GM12878 (cell line): ENCODE measurements at regions not wholly inside any gene's neighbourhood (a gene's known extent, or its start where the extent isn't known, plus 50 kb on each side); places are given as distances from the start of the nearest gene placed in this dataset.

Experiments used
- ATAC-seq: fragments of 200-7000 bp; cut with Tn5 transposase; 3 replicates; pipeline ENCODE4 v1.9.1; 2020; ENCODE audit warnings: mild to moderate bottlenecking, moderate library complexity
- BruUV-seq: library from RNA; stranded (reverse); fragments of 400-500 nt; replicated peaks from 2 replicates; lab custom pipeline; 2021; lab: Mats Ljungman, UMichigan
- CTCF ChIA-PET: fragments of 300-600 bp; sonication (Branson Sonifier 250); formaldehyde crosslinking; extraction: SDS; loops from one replicate; lab custom pipeline; 2021; ENCODE audit warnings: inconsistent platforms; lab: Yijun Ruan, JAX
- POLR2A ChIA-PET: fragments of 350-600 bp; formaldehyde crosslinking; extraction: SDS; loops from one replicate; lab custom pipeline; 2021; ENCODE audit warnings: inconsistent platforms; lab: Charles Lee
- RAD21 ChIA-PET: fragments of 300-600 bp; sonication (Branson Sonifier 250); formaldehyde crosslinking; loops from one replicate; lab custom pipeline; 2023; ENCODE audit warnings: antibody characterized with exemption; ENCODE audit not compliant: unreplicated experiment; lab: Charles Lee
- SMC1A ChIA-PET: fragments of 300-600 bp; sonication (Branson Sonifier 250); formaldehyde crosslinking; loops from one replicate; lab custom pipeline; 2023; ENCODE audit not compliant: unreplicated experiment, uncharacterized antibody; lab: Charles Lee
- DNase-seq: peaks from one replicate; pipeline ENCODE4 v3.0.0-alpha.2; 2011; ENCODE audit warnings: low read depth, low spot score
- FAIRE-seq: peaks from 3 replicates; lab custom pipeline; 2011; peaks lifted over from hg19 to GRCh38; lab: Jason Lieb, UNC
- H2AFZ ChIP-seq: 2 replicates; pipeline ENCODE4 v1.6.0; 2011; ENCODE audit warnings: low read depth, low read length, control low read depth; ENCODE audit not compliant: control insufficient read depth
- H3K27ac ChIP-seq: 2 replicates; pipeline ENCODE4 v1.5.1; 2011; ENCODE audit warnings: control low read depth; ENCODE audit not compliant: control insufficient read depth, insufficient read depth
- H3K27me3 ChIP-seq, 2 experiments: replicated peaks in 1 of 2; 2 replicates each; pipeline versions ENCODE4 v1.6.0 to v1.6.1; 2011; ENCODE audit warnings: low read length in 1 of 2; ENCODE audit not compliant: control insufficient read depth in 2 of 2, insufficient read depth in 2 of 2
- H3K36me3 ChIP-seq, 2 experiments: 2 replicates each; pipeline ENCODE4 v1.5.1; 2011; ENCODE audit warnings: low read length in 1 of 2; ENCODE audit not compliant: control insufficient read depth in 2 of 2, insufficient read depth in 2 of 2
- H3K4me1 ChIP-seq: 2 replicates; pipeline ENCODE4 v1.6.1; 2011; ENCODE audit warnings: mild to moderate bottlenecking, low read length, moderate library complexity, mixed read lengths; ENCODE audit not compliant: control insufficient read depth, insufficient read depth
- H3K4me2 ChIP-seq: 2 replicates; pipeline ENCODE4 v1.6.0; 2011; ENCODE audit warnings: control low read depth; ENCODE audit not compliant: control insufficient read depth, insufficient read depth
- H3K4me3 ChIP-seq: fragments of 200-600 bp; sonication (generic); 2 replicates; pipeline ENCODE4 v1.5.1; 2016
- H3K79me2 ChIP-seq: 2 replicates; pipeline ENCODE4 v1.6.0; 2011; ENCODE audit warnings: low read length; ENCODE audit not compliant: control insufficient read depth, insufficient read depth
- H3K9ac ChIP-seq: 2 replicates; pipeline ENCODE4 v1.8.0; 2011; ENCODE audit warnings: low read length, control low read depth, mixed read lengths; ENCODE audit not compliant: control insufficient read depth, insufficient read depth
- H3K9me3 ChIP-seq: replicated peaks from 3 replicates; pipeline ENCODE4 v1.5.1; 2011; ENCODE audit warnings: mild to moderate bottlenecking, low read length; ENCODE audit not compliant: control insufficient read depth, insufficient read depth
- H4K20me1 ChIP-seq: 2 replicates; pipeline ENCODE4 v1.6.0; 2011; ENCODE audit not compliant: control insufficient read depth, insufficient read depth
- BMI1 ChIP-seq: fragments of 450-650 bp; IDR thresholded peaks from 2 replicates; pipeline ENCODE4 v1.6.1; 2016; ENCODE audit warnings: mild to moderate bottlenecking, moderate library complexity, borderline replicate concordance
- CEBPB ChIP-seq, 2 experiments: fragments of 150-350 bp in 1 of 2; IDR thresholded peaks; 2 replicates each; pipeline ENCODE4 v1.6.1; 2012 to 2014; ENCODE audit warnings: low read depth in 2 of 2, low read length in 2 of 2, borderline replicate concordance in 1 of 2, inconsistent platforms in 1 of 2
- E2F8 ChIP-seq: fragments of 450-650 bp; IDR thresholded peaks from 2 replicates; pipeline ENCODE4 v1.6.1; 2018; ENCODE audit warnings: mild to moderate bottlenecking, low read depth, moderate library complexity; ENCODE audit not compliant: partially characterized antibody
- FOXK2 ChIP-seq: fragments of 450-650 bp; IDR thresholded peaks from 2 replicates; pipeline ENCODE4 v1.6.1; 2017; ENCODE audit warnings: mild to moderate bottlenecking, moderate library complexity
- FOXM1 ChIP-seq: IDR thresholded peaks from 2 replicates; pipeline ENCODE4 v1.6.1; 2012; ENCODE audit warnings: low read depth, mild to moderate bottlenecking, inconsistent platforms, low read length, moderate library complexity
- HDAC2 ChIP-seq: fragments of 200-600 bp; sonication (generic); IDR thresholded peaks from 2 replicates; pipeline ENCODE4 v1.6.1; 2017
- IKZF1 ChIP-seq: fragments of 450-650 bp; conservative IDR thresholded peaks from 2 replicates; pipeline ENCODE4 v1.6.1; 2017; ENCODE audit warnings: antibody characterized with exemption, mild to moderate bottlenecking
- IRF5 ChIP-seq: fragments of 450-650 bp; IDR thresholded peaks from 2 replicates; pipeline ENCODE4 v1.6.1; 2017; ENCODE audit warnings: borderline replicate concordance
- NFIC ChIP-seq: IDR thresholded peaks from 2 replicates; pipeline ENCODE4 v1.6.1; 2012; ENCODE audit warnings: low read depth, mild to moderate bottlenecking, inconsistent platforms, low read length, moderate library complexity
- NFYB ChIP-seq: IDR thresholded peaks from 2 replicates; pipeline ENCODE4 v1.6.1; 2011; ENCODE audit warnings: low read depth, mild to moderate bottlenecking, low read length, improper control_type of control experiment, moderate library complexity; ENCODE audit not compliant: insufficient read depth
- PAX5 ChIP-seq: IDR thresholded peaks from 2 replicates; pipeline ENCODE4 v1.6.1; 2011; ENCODE audit warnings: low read depth, low read length, borderline replicate concordance
- PAX8 ChIP-seq: fragments of 450-650 bp; IDR thresholded peaks from 2 replicates; pipeline ENCODE4 v1.6.1; 2017; ENCODE audit warnings: mild to moderate bottlenecking, moderate library complexity
- POLR2AphosphoS5 ChIP-seq: IDR thresholded peaks from 2 replicates; pipeline ENCODE4 v1.6.1; 2011; ENCODE audit warnings: mild to moderate bottlenecking, low read length, inconsistent platforms
- SIN3A ChIP-seq: IDR thresholded peaks from 2 replicates; pipeline ENCODE4 v1.6.1; 2012; ENCODE audit warnings: low read depth, low read length, improper control_type of control experiment
- SMAD1 ChIP-seq: fragments of 450-650 bp; IDR thresholded peaks from 2 replicates; pipeline ENCODE4 v1.6.1; 2018; ENCODE audit warnings: mild to moderate bottlenecking, low read depth; ENCODE audit not compliant: partially characterized antibody
- WGBS: methylation state at CpG from one replicate; pipeline ENCODE4 v1.1.6; 2016; ENCODE audit warnings: low lambda C conversion rate; ENCODE audit not compliant: insufficient replicate concordance, insufficient coverage; ENCODE audit errors: missing lambda C conversion rate; 5-methylcytosine and 5-hydroxymethylcytosine counted together
- in situ Hi-C: fragments of 300-500 bp; cut with MboI; formaldehyde crosslinking; loops from 9 replicates; pipeline ENCODE4 v1.14.3; 2018; ENCODE audit warnings: mixed read lengths
- intact Hi-C: fragments of 100-400 bp; cut with micrococcal nuclease; formaldehyde crosslinking; loops from one replicate; pipeline ENCODE4 v1.14.2; 2022; ENCODE audit not compliant: unreplicated experiment

DNA sequence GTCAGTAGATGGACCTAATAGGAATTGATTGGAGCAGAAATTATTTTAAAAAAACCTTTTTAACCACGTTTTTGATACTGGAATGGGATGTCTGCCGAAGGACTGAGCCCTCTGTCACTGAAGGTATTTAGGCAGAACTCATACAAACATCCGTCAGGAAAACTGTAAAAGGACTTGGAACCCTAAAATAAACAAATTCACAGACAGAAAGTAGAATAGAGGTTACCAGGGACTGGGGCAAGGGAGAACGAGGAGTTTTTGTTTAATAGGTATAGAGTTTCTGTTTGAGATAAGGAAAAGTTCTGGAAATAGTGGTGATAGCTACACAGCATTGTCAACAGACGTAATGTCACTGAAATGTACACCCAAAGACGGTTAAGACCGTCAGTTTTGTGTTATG is 105.5 kb downstream of the BCOR start:
- H2AFZ ChIP-seq, result no peak overlapping the region
- intact Hi-C loops, result no loop called here
- WGBS, result 32% methylated on average over 7 of the region's 7 CpGs
- FAIRE-seq (no peak), ATAC-seq (no peak), DNase-seq (no peak)
- no TSS peak for BruUV-seq
- H3K36me3 ChIP-seq, result no peaks in the 10 kb centered on the region
- no peak overlapping the region for H3K4me2 ChIP-seq
- no peak overlapping the region for H3K27ac ChIP-seq
- in situ Hi-C loops, result no loop called here
- no peaks in the 10 kb centered on the region for H3K4me1 ChIP-seq
- TF ChIP-seq NFIC (no peak), POLR2AphosphoS5 (no peak), HDAC2 (no peak), PAX5 (no peak), BMI1 (no peak), SIN3A (no peak), FOXM1 (no peak), FOXK2 (no peak), IKZF1 (no peak)
- no peak overlapping the region for H3K9ac ChIP-seq
- H3K9me3 ChIP-seq, result no peaks in the 10 kb centered on the region
- no peaks in the 10 kb centered on the region for H4K20me1 ChIP-seq
- no peaks in the 10 kb centered on the region for H3K79me2 ChIP-seq
- RAD21 ChIA-PET, result no interaction called here
- H3K4me3 ChIP-seq, result no peak overlapping the region
- CTCF ChIA-PET, result interaction anchor here (0.6 kb wide), 1 partner anchor 131 kb away, joined by 3 read pairs; no protein-coding TSS in a partner anchor
- SMC1A ChIA-PET, result no interaction called here
- POLR2A ChIA-PET, result no interaction called here
- no peaks in the 10 kb centered on the region; a peak in 1 of 4 replicates for H3K27me3 ChIP-seq

DNA sequence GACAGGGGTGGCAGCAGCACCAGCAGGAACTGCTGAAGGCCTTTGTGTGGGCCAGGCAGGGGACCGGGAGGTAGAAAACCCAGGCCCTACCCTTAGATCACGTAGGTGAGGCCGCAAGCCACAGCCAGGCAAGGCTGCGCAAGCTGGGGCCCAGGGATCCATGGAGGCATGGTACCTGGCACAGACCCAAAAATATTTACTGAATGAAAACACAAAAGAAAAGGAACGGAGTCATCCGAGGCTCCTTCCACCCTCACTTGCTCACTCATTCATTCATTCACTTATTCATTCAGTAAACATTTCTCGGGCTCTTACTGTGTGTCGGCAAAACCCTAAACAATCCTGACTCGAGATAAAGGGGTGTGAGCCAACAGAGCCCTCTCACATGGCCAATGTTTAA is 102.3 kb downstream of the BCOR start:
- POLR2A ChIA-PET, result no interaction called here
- Histone ChIP-seq H2AFZ (no peak overlapping the region), H3K4me1 (no peaks in the 10 kb centered on the region), H3K27me3 (no peaks in the 10 kb centered on the region; a peak in 1 of 4 replicates), H3K9me3 (no peaks in the 10 kb centered on the region), H3K36me3 (no peaks in the 10 kb centered on the region), H3K27ac (no peak overlapping the region), H4K20me1 (no peaks in the 10 kb centered on the region), H3K79me2 (no peaks in the 10 kb centered on the region), H3K9ac (no peak overlapping the region), H3K4me3 (no peak overlapping the region), H3K4me2 (no peak overlapping the region)
- DNase-seq (no peak), FAIRE-seq (no peak), ATAC-seq (no peak)
- RAD21 ChIA-PET, result no interaction called here
- intact Hi-C loops (no loop called here), in situ Hi-C loops (no loop called here)
- BruUV-seq, result no TSS peak
- SMC1A ChIA-PET, result no interaction called here
- CTCF ChIA-PET, result no interaction called here
- WGBS, result 62% methylated on average over 9 of the region's 9 CpGs
- no peak for TF ChIP-seq IRF5
- TF ChIP-seq PAX8, result no peak
- TF ChIP-seq SMAD1, result no peak
- no peak for TF ChIP-seq CEBPB (IDR thresholded peaks at IDR 0.05; ENCODE audit: borderline replicate concordance in 1 of 2, low read depth in 2 of 2, low read length in 2 of 2)
- no peak for TF ChIP-seq PAX5
- no peak for TF ChIP-seq E2F8
- no peak for TF ChIP-seq NFYB
